ENCODE measurements at regions not wholly inside any gene's neighbourhood (a gene's known extent, or its start where the extent isn't known, plus 50 kb on each side); places are given as distances from the start of the nearest gene placed in this dataset.

- TF ChIP-seq CTCF (IDR thresholded peaks at IDR 0.05) (no peak), ZSCAN18 (CRISPR knock-in tag; IDR thresholded peaks at IDR 0.05) (no peak), ZNF121 (CRISPR knock-in tag; IDR thresholded peaks at IDR 0.05) (no peak), GABPB1 (CRISPR knock-in tag; IDR thresholded peaks at IDR 0.05) (no peak), MXD4 (CRISPR knock-in tag; IDR thresholded peaks at IDR 0.05; ENCODE audit: borderline replicate concordance) (no peak), ATF3 (CRISPR knock-in tag; conservative IDR thresholded peaks at IDR 0.05) (no peak), CREM (CRISPR knock-in tag; IDR thresholded peaks at IDR 0.05) (no peak), MYBL2 (CRISPR knock-in tag; IDR thresholded peaks at IDR 0.05) (no peak), STAT6 (CRISPR knock-in tag; conservative IDR thresholded peaks at IDR 0.05; ENCODE audit: low read depth) (no peak), NR1H2 (CRISPR knock-in tag; IDR thresholded peaks at IDR 0.05) (no peak), ZNF423 (CRISPR knock-in tag; IDR thresholded peaks at IDR 0.05) (no peak)
Observed at GRCh38 chr5:3466392-3466791, 129.2 kb upstream of the IRX1 start.

Measured in WTC11 (cell line).